Cerebellar cortex (tissue), 1 donor: ENCODE measurements at regions not wholly inside any gene's neighbourhood (a gene's known extent, or its start where the extent isn't known, plus 50 kb on each side); places are given as distances from the start of the nearest gene placed in this dataset.
"Not testable (repeated sequence)": the region's sequence is repeated elsewhere in the genome, so short reads cannot be mapped to it uniquely, and the experiment has no call there.

ENCODE experiments used
- DNase-seq: peaks from one replicate; pipeline ENCODE4 v3.0.0-alpha.2; 2015; ENCODE audit warnings: low spot score

DNA sequence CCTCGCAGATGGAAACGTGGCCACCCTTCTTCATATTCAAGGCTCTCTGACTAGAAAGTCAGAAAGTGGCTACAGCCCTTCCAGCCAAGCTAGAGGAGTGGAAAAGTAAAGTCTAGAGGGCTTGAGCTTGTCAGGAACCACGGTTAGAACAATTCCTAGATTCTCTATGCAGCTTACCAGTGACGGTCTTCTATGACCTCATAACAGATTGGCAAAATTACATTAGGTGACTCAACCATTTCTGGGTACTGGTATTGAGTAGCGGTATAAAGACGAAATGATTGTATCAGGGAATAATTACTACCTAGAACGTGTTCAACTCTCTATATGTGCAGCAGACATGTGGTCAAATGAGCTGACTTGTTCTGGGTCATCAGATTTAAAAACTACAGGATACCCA is 155.0 kb upstream of the RUNX1 start:
- no peak for DNase-seq

- DNase-seq: no peak
Observed at GRCh38 chr21:35203093-35203977, 154.2 kb upstream of the RUNX1 start.

GRCh38 chr21:35202431-35202830 is 153.3 kb upstream of the RUNX1 start:
- no peak for DNase-seq

- DNase-seq: no peak
Observed at GRCh38 chr21:35201799-35202198, 152.7 kb upstream of the RUNX1 start.

GRCh38 chr21:35201288-35201687 is 152.2 kb upstream of the RUNX1 start:
- DNase-seq: no peak

DNA sequence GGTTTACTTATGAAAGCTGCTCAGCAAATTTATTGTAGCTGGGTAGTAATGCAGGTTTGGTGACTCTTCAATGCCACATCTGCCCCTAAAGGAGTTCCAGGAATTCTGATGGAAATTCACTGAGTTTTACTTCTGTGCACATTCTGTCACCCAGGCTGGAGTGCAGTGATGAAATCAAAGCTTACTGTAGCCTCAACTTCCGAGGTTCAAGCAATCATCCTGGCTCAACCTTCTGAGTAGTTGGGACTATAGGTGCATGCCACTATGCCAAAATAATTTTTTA is 150.6 kb upstream of the RUNX1 start:
- DNase-seq: no peak

DNA sequence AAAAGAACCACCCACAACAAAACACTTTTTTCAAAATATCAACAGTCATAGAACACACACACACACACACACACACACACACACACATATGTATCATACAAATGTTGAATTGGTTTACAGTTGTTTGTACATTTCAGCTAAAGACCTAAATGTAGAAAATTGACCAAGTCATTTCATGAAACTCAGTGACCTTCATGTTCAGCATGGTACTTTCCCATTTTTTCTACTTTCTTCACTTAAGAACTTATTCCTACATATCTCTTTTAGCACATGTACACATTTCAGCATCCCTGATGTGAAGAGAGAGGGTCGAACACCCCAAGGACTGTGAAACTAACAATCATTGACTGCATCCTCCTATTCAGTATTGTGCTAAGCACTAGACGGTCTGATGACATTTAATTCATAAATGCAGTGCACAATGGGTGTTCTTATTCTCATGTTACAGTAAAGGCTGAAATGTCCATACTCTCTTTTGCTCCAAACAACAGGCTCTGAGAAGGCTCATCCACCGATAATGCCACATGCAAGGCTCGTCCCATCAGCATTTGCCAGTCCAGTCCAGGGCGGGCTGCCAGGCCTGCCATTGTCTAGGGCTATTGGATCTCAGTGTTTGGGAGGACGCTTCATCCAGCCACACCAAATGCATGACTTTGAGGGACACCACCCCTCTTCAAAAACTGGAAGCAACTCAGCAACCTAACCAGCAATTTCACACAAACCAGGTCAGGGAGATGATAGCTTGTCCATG is 150.1 kb upstream of the RUNX1 start:
- no peak for DNase-seq

DNA sequence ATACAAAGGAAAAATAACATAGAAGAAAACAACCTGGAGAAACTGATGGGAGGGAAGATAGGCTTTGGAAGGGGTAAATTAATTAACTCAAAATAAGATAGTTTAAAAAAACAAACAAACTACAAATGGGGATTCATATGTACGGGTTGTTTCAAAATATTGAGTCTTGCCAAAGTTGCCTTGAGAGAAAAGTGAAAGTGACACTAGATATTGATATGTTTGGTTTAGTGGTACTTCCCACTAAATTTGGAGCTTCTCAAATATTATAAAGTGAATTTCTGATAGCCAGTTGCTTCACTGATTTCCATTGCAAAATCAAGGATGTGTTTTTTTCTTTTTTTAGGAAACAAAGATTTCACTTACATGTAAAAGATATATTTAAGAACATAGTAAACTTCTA is 149.5 kb upstream of the RUNX1 start:
- DNase-seq: no peak

DNA sequence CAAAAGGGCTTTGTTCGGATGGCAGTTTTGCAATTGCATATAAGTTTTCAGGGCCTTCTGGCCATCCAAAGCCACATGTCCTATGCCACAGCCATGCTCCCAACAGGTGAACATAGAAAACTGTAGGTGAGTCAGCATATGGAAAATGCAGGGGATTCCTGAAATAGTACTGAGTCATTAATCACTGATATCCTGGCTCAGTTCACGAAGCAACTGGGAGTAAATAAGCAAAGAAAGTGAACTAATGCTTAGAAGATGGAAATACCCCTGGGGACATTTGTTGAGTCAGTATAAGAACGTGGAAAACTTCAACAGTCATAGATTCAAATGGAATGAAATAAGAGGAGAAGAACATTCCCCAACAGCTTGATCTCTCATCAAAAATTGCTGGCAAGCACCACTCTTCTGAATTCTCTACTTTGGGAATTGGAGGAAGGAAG is 148.9 kb upstream of the RUNX1 start:
- DNase-seq: no peak

GRCh38 chr21:35197191-35197590 is 148.1 kb upstream of the RUNX1 start:
- DNase-seq: no peak

GRCh38 chr21:35196128-35196527 is 147.0 kb upstream of the RUNX1 start:
- no peak for DNase-seq

DNA sequence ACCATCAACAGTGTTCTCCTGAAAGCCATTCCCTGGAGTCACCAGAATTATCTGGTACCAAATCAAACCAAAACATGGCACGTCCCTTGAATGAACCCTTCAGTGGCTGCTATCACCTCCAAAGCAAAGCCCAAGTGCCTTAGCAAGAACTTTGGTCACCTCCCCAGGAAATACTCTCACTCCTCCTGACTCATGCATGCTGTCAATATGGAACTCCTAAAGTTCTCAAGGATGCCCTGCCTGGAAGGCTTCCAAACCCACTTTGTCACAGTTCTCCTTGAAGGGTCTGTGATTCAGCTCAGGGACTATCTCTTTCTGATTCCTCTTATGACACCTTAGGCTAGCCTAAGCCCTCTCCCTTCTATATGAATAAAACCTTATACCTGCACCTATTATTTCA is 146.1 kb upstream of the RUNX1 start:
- DNase-seq: no peak

- DNase-seq: no peak
Observed at GRCh38 chr21:35191754-35192153, 142.7 kb upstream of the RUNX1 start.

DNA sequence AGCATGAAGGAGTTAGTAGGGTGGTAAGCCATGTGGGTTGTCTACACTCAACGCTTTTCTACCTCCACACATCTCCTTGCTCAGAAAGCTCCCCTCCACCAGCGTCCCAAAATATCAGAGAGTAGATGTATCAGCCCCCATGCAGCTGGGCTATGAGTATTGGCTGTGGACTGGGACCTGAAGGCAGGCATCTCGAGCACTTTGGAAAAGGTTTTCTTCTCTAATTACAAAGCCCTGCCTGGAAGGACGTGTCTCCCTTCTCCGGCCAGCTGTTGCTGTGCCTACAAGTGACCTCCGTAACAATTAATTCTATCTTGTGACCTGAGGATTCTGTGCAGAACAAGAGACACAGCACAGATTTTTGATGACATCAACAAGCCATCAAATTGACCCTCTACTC is 142.0 kb upstream of the RUNX1 start:
- DNase-seq: no peak

GRCh38 chr21:35190201-35190701 is 141.1 kb upstream of the RUNX1 start:
- DNase-seq: no peak

GRCh38 chr21:35189077-35189863 is 140.2 kb upstream of the RUNX1 start:
- no peak for DNase-seq

DNA sequence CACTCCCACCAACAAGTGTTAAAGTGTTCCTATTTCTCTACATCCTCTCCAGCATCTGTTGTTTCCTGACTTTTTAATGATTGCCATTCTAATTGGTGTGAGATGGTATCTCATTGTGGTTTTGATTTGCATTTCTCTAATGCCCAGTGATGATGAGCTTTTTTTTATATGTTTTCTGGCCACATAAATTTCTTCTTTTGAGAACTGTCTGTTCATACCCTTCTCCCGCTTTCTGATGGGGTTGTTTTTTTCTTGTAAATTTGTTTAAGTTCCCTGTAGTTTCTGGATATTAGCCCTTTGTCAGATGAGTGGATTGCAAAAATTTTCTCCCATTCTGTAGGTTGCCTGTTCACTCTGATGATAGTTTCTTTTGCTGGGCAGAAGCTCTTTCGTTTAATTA is 134.3 kb upstream of the RUNX1 start:
- DNase-seq: not testable (repeated sequence)

DNA sequence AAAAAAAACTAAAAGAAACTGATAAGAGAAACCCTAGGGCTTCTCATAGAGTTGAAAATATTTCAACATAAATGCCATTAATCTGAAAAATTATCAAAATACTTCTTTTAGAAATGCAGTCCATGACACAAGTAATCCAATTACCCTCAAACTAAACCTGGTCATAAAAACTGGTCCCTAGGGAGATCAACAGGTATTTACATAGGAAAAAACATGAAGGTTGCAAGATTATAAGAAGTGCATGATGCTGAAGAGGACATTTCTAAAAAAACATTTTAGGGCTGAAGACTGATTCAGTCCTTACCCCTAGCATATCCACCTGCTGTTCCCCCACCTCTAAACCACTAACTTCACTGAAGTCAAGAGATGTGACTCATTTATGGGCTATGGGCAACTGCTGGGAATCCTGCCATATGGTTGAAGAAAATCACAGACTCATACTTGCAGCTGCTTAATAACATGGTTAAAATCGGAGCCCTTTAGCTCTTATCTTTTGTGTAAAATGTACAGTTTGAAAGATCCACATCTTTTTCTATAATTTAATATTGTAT is 131.0 kb upstream of the RUNX1 start:
- no peak for DNase-seq

DNA sequence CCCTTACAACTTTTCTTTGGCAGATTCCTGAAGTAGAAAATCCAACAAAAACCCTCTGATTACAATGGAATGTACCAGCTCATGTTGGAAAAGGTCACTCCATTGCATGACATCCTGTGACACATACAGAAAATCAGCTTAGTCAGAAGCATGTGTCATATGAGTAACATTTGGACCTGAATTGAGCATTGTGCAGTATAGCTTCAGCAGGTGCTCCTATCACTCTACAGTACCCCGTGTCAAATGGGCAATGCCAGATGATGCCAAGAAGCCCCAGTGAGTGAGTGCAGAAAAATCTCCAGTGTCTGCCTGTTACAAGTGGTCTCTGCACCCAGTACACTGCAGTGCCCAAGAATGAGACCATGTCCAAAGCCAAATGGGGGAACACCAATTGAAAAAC is 129.7 kb upstream of the RUNX1 start:
- DNase-seq: no peak

DNA sequence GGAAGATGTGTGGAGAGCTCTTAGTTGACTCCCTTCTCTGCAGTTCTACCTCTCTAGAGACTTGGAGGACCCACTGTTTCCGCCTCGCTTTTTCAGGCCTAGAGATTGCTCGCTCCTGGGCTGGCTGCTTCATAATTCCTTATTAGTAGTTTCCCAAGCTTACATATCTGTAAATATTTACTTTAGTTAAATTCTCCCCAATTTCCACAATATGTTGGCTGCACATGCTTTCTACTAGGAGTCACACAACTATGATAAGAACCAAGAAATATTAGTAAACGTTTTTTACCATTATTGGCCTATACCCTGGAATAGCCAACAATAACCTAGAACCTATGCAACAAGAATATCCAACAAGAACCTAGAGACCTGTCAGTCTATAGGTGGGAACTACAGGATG is 129.0 kb upstream of the RUNX1 start:
- no peak for DNase-seq

DNA sequence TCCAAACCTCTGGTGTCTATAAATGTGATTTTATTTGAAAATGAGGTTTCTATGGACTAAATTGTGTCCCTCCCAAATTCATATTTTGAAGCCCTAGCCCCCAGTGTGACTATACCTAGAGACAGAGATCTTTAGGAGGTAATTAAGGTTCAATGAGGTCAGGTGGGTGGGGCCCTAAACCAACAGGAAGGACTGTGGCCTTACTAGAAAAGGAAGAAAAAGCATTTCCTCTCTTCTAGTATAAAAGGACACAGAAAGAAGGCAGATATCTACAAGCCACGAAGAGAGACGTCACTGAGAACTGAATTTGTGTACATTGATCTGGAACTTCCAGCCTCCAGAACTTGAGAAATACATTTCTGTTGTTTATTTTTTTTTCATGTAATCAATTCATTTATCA is 123.1 kb upstream of the RUNX1 start:
- no peak for DNase-seq

DNA sequence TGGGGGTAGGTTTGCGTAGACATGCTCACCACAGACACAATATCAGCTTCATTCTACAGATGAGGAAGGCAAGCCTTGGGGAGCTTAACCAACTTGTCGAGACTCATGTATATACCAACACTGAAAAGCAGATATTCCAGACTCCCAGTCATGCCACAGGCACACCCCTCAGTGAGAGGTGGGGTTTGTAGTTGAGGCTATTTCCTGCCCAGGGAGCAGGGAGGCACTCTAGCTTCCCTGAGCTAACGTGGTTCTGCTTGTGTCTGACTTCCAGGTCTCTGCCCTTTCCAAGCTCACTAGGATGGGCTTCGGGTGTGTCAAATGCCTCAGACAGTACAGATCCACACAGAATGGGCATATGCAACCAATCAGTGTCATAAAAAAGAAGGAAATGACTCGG is 122.3 kb upstream of the RUNX1 start:
- DNase-seq: no peak
